ENCODE measurements at regions not wholly inside any gene's neighbourhood (a gene's known extent, or its start where the extent isn't known, plus 50 kb on each side); places are given as distances from the start of the nearest gene placed in this dataset.

DNA sequence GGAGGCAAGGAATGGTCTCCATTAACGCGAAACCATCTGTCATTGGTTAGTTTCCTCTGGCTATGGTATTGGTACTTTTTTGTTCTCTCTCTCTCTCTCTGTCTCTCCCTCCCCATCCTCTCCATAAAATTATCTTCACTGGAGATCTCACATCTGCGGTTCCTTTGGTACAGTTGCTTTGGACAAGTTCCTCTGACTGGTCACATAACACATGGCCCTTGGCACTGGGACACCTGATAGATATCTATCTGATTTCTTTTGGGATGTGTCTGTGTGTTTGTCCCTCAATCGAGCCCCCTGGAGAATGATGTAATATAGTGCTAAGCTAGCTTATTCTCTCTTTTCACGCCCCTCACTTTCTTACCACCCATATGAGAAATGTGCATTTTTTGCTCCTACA lies 682.0 kb upstream of the B3GALT2 start:
- in situ Hi-C loops (cut with HindIII; ENCODE audit: low pct_ligation_motif_present, low pct_unique_long_range_greater_than_20kb, low sequenced_read_pairs): no loop called here
- no peak for DNase-seq

GRCh38 chr1:193856261-193856660 lies 669.8 kb upstream of the B3GALT2 start:
- in situ Hi-C loops (cut with HindIII; ENCODE audit: low pct_ligation_motif_present, low pct_unique_long_range_greater_than_20kb, low sequenced_read_pairs): no loop called here
- no peak for DNase-seq

GRCh38 chr1:193850745-193851144 lies 664.3 kb upstream of the B3GALT2 start:
- no peak for DNase-seq
- in situ Hi-C loops (cut with HindIII; ENCODE audit: low pct_ligation_motif_present, low pct_unique_long_range_greater_than_20kb, low sequenced_read_pairs): no loop called here

DNA sequence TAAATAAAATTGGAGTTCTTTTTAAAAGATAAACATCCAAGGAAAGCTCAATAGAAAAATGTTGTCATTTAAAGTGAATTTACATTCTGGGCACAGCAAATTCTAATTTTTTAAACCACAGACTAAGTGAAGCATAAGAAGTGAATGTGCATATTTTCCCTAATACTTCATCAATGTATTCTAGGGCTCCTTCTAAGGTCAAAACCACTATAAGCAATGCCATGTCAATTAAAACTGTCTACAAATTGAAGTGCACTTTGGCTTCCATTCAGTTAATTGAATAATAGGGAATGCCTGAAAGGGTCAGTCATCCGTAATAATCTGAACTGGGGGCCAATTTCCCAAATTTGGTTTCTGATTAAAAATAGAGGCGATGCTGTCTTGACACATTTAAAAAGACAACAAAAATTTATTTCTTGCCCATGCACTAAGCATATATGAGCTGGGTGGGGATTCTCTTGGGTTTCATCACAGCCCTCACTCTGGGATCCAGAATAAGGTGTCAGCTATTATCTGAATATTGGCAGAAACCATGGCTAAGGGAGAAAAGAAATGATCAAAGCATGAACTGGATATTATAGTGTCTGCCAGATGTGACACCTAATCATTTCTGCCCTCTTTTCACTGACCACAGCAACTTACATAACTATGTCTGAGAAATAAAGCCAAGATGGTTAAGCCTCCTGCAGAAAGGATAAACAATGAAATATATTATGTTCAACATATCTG lies 660.6 kb upstream of the B3GALT2 start:
- DNase-seq: no peak

GRCh38 chr1:193846411-193846810 lies 660.0 kb upstream of the B3GALT2 start:
- in situ Hi-C loops (cut with HindIII; ENCODE audit: low pct_ligation_motif_present, low pct_unique_long_range_greater_than_20kb, low sequenced_read_pairs): no loop called here
- no peak for DNase-seq

More for the DNA sequence above, 660.6 kb upstream of the B3GALT2 start:
- in situ Hi-C loops (cut with HindIII; ENCODE audit: low pct_ligation_motif_present, low pct_unique_long_range_greater_than_20kb, low sequenced_read_pairs): no loop called here

GRCh38 chr1:193841857-193842256 lies 655.4 kb upstream of the B3GALT2 start:
- DNase-seq: no peak
- in situ Hi-C loops (cut with HindIII; ENCODE audit: low pct_ligation_motif_present, low pct_unique_long_range_greater_than_20kb, low sequenced_read_pairs): no loop called here

DNA sequence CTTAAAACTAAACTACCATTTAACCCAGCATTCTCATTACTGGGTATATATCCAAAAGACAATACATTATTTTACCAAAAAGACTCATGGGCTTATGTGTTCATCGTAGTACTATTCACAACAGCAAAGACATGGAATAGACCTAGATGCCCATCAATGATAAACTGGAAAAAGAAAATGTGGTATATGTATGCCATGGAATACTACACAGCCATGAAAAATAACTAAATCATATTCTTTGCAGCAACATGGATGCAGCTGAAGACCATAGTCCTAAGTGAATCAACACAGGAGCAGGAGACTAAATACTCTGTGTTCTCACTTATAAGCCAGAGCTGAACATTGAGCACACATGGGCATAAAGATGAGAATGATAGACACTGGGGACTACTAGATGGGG lies 645.1 kb upstream of the B3GALT2 start:
- DNase-seq: no peak
- in situ Hi-C loops (cut with HindIII; ENCODE audit: low pct_ligation_motif_present, low pct_unique_long_range_greater_than_20kb, low sequenced_read_pairs): no loop called here

DNA sequence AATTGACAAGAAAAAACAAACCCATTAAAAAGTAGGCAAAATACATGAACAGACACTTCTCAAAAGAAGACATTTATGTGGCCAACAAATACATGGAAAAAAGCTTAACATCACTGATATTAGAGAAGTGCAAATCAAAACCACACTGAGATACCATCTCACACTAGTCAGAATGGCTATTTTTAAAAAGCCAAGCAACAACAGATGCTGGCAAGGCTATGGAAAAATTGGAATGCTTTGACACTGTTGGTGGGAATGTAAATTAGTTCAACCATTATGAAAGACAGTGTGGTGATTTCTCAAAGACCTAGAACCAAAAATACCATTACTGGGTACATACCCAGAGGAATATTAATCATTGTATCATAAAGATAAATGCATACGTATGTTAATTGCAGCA lies 641.1 kb upstream of the B3GALT2 start:
- in situ Hi-C loops (cut with HindIII; ENCODE audit: low pct_ligation_motif_present, low pct_unique_long_range_greater_than_20kb, low sequenced_read_pairs): no loop called here
- DNase-seq: no peak

GRCh38 chr1:193819376-193819775 lies 633.0 kb upstream of the B3GALT2 start:
- DNase-seq: no peak
- in situ Hi-C loops (cut with HindIII; ENCODE audit: low pct_ligation_motif_present, low pct_unique_long_range_greater_than_20kb, low sequenced_read_pairs): no loop called here

- no peak for DNase-seq
- in situ Hi-C loops (cut with HindIII; ENCODE audit: low pct_ligation_motif_present, low pct_unique_long_range_greater_than_20kb, low sequenced_read_pairs): no loop called here
These were observed 620.8 kb upstream of the B3GALT2 start for GRCh38 chr1:193807208-193807607.

- in situ Hi-C loops (cut with HindIII; ENCODE audit: low pct_ligation_motif_present, low pct_unique_long_range_greater_than_20kb, low sequenced_read_pairs): no loop called here
- no peak for DNase-seq
These were observed 620.0 kb upstream of the B3GALT2 start for GRCh38 chr1:193806079-193807048.

DNA sequence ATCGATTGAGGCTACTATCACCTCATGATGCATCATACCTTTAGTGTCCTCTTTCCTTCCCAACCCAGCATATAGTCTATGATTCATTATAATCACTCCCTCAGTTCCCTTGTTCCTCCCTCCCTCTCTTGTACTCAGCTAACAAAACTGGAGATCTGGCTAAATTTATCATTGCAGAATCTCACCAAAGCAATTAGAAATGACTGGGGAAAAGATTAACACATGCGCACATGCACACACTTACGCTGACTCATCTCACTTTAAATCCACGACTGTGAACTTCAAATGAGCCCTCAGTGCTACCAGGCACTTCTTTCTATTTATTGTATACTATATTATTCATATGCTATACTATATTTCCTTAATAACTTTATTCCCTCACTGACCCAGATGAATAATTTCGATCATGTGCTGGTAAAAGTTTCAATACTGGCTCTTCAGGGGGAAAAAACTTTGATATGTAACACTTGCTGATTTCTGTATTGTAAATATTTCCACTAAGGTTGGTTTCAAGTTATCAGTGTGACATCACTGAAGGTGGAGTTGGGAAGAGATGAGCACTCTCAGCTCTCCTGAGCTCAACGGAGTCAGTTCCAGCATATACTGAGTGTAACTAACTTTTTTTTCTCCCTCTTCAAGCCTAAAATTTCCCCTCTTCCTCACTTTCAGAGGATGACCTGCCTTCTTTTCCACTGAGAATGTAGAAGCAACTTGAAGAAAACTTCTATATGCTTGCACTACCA lies 613.7 kb upstream of the B3GALT2 start:
- in situ Hi-C loops (cut with HindIII; ENCODE audit: low pct_ligation_motif_present, low pct_unique_long_range_greater_than_20kb, low sequenced_read_pairs): no loop called here
- DNase-seq: no peak

GRCh38 chr1:193799371-193799770 lies 613.0 kb upstream of the B3GALT2 start:
- no peak for DNase-seq
- in situ Hi-C loops (cut with HindIII; ENCODE audit: low pct_ligation_motif_present, low pct_unique_long_range_greater_than_20kb, low sequenced_read_pairs): no loop called here

DNA sequence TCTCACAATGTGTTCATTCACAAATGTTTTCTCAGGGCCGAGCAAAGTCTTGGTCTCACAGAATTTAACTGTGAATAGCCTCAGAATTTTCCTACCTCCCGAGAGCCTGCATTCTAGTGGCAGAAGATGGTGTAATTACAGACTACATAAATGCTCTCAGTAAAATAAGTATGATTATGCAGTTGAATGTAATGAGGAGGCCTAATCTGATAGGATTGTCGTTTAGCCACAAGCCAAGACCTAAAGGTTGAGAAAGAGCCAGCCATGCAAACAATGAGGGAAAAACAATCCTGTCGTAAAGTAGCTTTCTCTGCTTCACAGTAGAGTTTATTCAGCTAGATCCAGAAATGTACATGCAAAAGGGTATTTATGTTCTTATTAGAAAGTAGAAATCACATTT lies 607.8 kb upstream of the B3GALT2 start:
- in situ Hi-C loops (cut with HindIII; ENCODE audit: low pct_ligation_motif_present, low pct_unique_long_range_greater_than_20kb, low sequenced_read_pairs): no loop called here
- no peak for DNase-seq

DNA sequence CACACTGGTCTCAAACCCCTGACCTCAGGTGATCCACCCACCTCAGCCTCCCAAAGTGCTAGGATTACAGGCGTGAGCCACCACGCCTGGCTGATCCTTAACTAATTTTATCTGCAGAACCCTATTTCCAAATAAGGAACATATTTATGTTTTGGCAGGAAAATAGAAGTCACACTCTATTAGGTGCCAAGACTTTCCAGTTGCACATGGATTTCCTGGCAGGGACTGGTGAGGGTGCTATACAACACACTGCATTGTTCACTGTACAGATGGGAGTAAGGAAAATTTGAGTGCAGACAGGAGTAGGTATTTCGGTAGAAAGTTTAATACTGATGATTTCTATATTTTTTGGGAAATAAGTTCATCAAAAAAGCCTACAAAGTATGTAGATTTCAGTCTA lies 605.3 kb upstream of the B3GALT2 start:
- DNase-seq: no peak
- in situ Hi-C loops (cut with HindIII; ENCODE audit: low pct_ligation_motif_present, low pct_unique_long_range_greater_than_20kb, low sequenced_read_pairs): no loop called here

GRCh38 chr1:193787061-193787460 lies 600.6 kb upstream of the B3GALT2 start:
- no peak for DNase-seq
- in situ Hi-C loops (cut with HindIII; ENCODE audit: low pct_ligation_motif_present, low pct_unique_long_range_greater_than_20kb, low sequenced_read_pairs): no loop called here

DNA sequence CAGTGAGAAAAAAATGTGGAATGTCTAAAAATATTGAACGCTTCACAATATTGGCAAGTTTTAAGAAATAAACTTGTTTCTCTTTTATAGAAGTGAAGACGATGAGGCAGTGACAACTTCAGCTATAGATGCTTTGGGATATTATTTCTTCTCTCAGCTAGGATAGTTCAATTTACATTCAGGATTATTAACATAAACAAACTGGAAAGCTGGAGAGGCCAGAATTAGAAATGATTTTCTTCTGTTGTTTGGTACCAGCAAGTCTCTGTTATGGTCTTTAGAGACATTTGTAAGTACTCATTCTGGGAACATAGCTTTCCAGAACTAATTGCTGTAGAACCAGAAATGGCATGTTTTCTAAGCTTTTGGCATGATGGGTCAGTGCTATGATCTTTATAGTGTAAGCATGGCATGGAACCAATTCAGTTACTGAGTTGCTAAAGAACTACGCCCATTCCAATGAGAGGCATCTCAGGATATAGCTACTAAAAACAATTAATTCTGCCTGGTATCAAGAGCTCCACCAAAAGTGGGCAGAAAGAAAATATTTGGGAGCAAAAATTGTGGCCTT lies 599.5 kb upstream of the B3GALT2 start:
- DNase-seq: no peak
- in situ Hi-C loops (cut with HindIII; ENCODE audit: low pct_ligation_motif_present, low pct_unique_long_range_greater_than_20kb, low sequenced_read_pairs): no loop called here

- in situ Hi-C loops (cut with HindIII; ENCODE audit: low pct_ligation_motif_present, low pct_unique_long_range_greater_than_20kb, low sequenced_read_pairs): no loop called here
- no peak for DNase-seq
These were observed 588.3 kb upstream of the B3GALT2 start for GRCh38 chr1:193774536-193775323.
